Activated T-cell treated with anti-CD3 and anti-CD28 coated beads for 4 hours (primary cell): ENCODE measurements at regions not wholly inside any gene's neighbourhood (a gene's known extent, or its start where the extent isn't known, plus 50 kb on each side); places are given as distances from the start of the nearest gene placed in this dataset.
"Not testable (repeated sequence)": the region's sequence is repeated elsewhere in the genome, so short reads cannot be mapped to it uniquely, and the experiment has no call there.

Experiments used
- DNase-seq: peaks from one replicate; pipeline ENCODE4 v3.0.0-alpha.2; 2020

GRCh38 chr2:145002624-145003023 is 482.7 kb upstream of the ZEB2 start:
- DNase-seq = no peak

- no peak for DNase-seq
Observed at GRCh38 chr2:145000376-145000775, 480.5 kb upstream of the ZEB2 start.

GRCh38 chr2:144999936-145000335 is 480.0 kb upstream of the ZEB2 start:
- DNase-seq = no peak

- DNase-seq = no peak
Observed at GRCh38 chr2:144999071-144999875, 479.4 kb upstream of the ZEB2 start.

- DNase-seq = no peak
Observed at GRCh38 chr2:144998435-144998834, 478.5 kb upstream of the ZEB2 start.

- no peak for DNase-seq
Observed at GRCh38 chr2:144996225-144996795, 476.4 kb upstream of the ZEB2 start.

- DNase-seq = no peak
Observed at GRCh38 chr2:144995482-144995881, 475.6 kb upstream of the ZEB2 start.

- DNase-seq = no peak
Observed at GRCh38 chr2:144990661-144991060, 470.7 kb upstream of the ZEB2 start.

GRCh38 chr2:144989579-144990270 is 469.8 kb upstream of the ZEB2 start:
- no peak for DNase-seq

GRCh38 chr2:144988591-144988990 is 468.7 kb upstream of the ZEB2 start:
- DNase-seq = no peak

- DNase-seq = no peak
Observed at GRCh38 chr2:144986691-144987090, 466.8 kb upstream of the ZEB2 start.

GRCh38 chr2:144984038-144984437 is 464.1 kb upstream of the ZEB2 start:
- DNase-seq = no peak

- DNase-seq = no peak
Observed at GRCh38 chr2:144983107-144983506, 463.2 kb upstream of the ZEB2 start.

GRCh38 chr2:144982481-144982880 is 462.6 kb upstream of the ZEB2 start:
- DNase-seq = no peak

GRCh38 chr2:144975881-144976280 is 456.0 kb upstream of the ZEB2 start:
- DNase-seq = no peak

- DNase-seq = no peak
Observed at GRCh38 chr2:144972676-144973075, 452.8 kb upstream of the ZEB2 start.

GRCh38 chr2:144971786-144972335 is 451.9 kb upstream of the ZEB2 start:
- no peak for DNase-seq

GRCh38 chr2:144970410-144970809 is 450.5 kb upstream of the ZEB2 start:
- not testable (repeated sequence) for DNase-seq

- not testable (repeated sequence) for DNase-seq
Observed at GRCh38 chr2:144969564-144969963, 449.6 kb upstream of the ZEB2 start.

- no peak for DNase-seq
Observed at GRCh38 chr2:144967961-144968360, 448.0 kb upstream of the ZEB2 start.

- DNase-seq = no peak
Observed at GRCh38 chr2:144965172-144965571, 445.3 kb upstream of the ZEB2 start.

GRCh38 chr2:144963031-144963430 is 443.1 kb upstream of the ZEB2 start:
- no peak for DNase-seq

- no peak for DNase-seq
Observed at GRCh38 chr2:144959416-144959815, 439.5 kb upstream of the ZEB2 start.
